ENCODE measurements at regions not wholly inside any gene's neighbourhood (a gene's known extent, or its start where the extent isn't known, plus 50 kb on each side); places are given as distances from the start of the nearest gene placed in this dataset.

- Histone ChIP-seq H3K27ac (replicated peaks in 1 of 4) (no peak overlapping the region), H3K36me3 (no peaks in the 10 kb centered on the region), H3K27me3 (peaks cover 0 to 12% (median 0%) of the 10 kb centered on the region in 4 donors), H3K9me3 (no peaks in the 10 kb centered on the region), H3K4me3 (no peak overlapping the region), H3K4me1 (no peaks in the 10 kb centered on the region)
- intact Hi-C loops (cut with DNase I), result no loop called here
- DNase-seq (ENCODE audit: extremely low spot score), result no peak
- 58% methylated on average over 6 of the region's 6 CpGs for WGBS
- no peak for TF ChIP-seq POLR2A (IDR thresholded peaks at IDR 0.05; ENCODE audit: low read depth)
- TF ChIP-seq, protein P1, sequence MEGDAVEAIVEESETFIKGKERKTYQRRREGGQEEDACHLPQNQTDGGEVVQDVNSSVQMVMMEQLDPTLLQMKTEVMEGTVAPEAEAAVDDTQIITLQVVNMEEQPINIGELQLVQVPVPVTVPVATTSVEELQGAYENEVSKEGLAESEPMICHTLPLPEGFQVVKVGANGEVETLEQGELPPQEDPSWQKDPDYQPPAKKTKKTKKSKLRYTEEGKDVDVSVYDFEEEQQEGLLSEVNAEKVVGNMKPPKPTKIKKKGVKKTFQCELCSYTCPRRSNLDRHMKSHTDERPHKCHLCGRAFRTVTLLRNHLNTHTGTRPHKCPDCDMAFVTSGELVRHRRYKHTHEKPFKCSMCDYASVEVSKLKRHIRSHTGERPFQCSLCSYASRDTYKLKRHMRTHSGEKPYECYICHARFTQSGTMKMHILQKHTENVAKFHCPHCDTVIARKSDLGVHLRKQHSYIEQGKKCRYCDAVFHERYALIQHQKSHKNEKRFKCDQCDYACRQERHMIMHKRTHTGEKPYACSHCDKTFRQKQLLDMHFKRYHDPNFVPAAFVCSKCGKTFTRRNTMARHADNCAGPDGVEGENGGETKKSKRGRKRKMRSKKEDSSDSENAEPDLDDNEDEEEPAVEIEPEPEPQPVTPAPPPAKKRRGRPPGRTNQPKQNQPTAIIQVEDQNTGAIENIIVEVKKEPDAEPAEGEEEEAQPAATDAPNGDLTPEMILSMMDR (IDR thresholded peaks at IDR 0.05), result no peak
- no peak for TF ChIP-seq POLR2AphosphoS5 (IDR thresholded peaks at IDR 0.05)
- no peak for TF ChIP-seq EP300 (IDR thresholded peaks at IDR 0.05)
Measured at GRCh38 chr16:51666821-51667220, 515.8 kb upstream of the SALL1 start.

GRCh38 chr16:51666074-51666473 is 515.0 kb upstream of the SALL1 start:
- Histone ChIP-seq H3K4me3 (no peak overlapping the region), H3K9me3 (no peaks in the 10 kb centered on the region), H3K36me3 (no peaks in the 10 kb centered on the region), H3K4me1 (no peaks in the 10 kb centered on the region), H3K27me3 (peaks cover 0 to 12% (median 0%) of the 10 kb centered on the region in 4 donors), H3K27ac (replicated peaks in 1 of 4) (no peak overlapping the region)
- intact Hi-C loops (cut with DNase I), result no loop called here
- TF ChIP-seq, protein P1 (IDR thresholded peaks at IDR 0.05), result no peak
- TF ChIP-seq POLR2A (IDR thresholded peaks at IDR 0.05; ENCODE audit: low read depth) (no peak), POLR2AphosphoS5 (IDR thresholded peaks at IDR 0.05) (no peak), EP300 (IDR thresholded peaks at IDR 0.05) (no peak)
- DNase-seq (ENCODE audit: extremely low spot score), result no peak
- WGBS, result 71% methylated on average over 6 of the region's 6 CpGs

DNA sequence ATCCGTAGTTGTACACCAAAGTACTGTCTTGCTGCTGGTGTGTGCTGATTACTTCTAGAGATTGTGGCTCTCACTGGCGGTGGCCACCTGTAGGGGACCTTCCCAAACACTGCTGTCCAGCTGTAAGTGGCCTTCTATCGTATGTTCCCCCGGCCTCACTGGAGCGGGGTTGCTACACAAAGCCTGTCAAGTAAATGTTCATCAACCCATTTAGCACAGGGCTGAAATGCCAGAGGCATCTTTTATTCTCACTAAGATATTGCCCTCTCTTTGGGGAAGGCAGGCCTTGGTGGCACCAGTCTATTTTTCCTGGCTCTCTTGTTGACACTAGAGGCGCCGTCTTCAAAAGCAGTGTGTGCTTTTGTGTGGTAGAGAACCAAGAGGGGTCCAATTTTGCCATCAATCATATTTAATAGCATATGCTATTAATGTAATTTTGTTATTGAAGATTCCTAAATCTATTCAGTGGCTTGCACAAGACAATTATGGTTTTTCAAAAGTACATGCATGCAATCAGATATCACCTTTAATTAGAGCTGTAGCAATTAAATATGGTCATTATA is 514.4 kb upstream of the SALL1 start:
- intact Hi-C loops (cut with DNase I), result no loop called here

GRCh38 chr16:51658531-51658930 is 507.5 kb upstream of the SALL1 start:
- Histone ChIP-seq H3K27me3 (no peaks in the 10 kb centered on the region), H3K27ac (replicated peaks in 1 of 4) (no peak overlapping the region), H3K4me3 (no peak overlapping the region), H3K36me3 (no peaks in the 10 kb centered on the region), H3K4me1 (no peaks in the 10 kb centered on the region), H3K9me3 (no peaks in the 10 kb centered on the region)
- intact Hi-C loops (cut with DNase I), result no loop called here
- TF ChIP-seq, protein P1 (IDR thresholded peaks at IDR 0.05), result no peak
- TF ChIP-seq POLR2A (IDR thresholded peaks at IDR 0.05; ENCODE audit: low read depth) (no peak), EP300 (IDR thresholded peaks at IDR 0.05) (no peak), POLR2AphosphoS5 (IDR thresholded peaks at IDR 0.05) (no peak)
- no peak for DNase-seq (ENCODE audit: extremely low spot score)
- WGBS, result 82% methylated on average over 8 of the region's 8 CpGs

More for the DNA sequence above, 514.4 kb upstream of the SALL1 start:
- Histone ChIP-seq H3K27me3 (peaks cover 0 to 12% (median 0%) of the 10 kb centered on the region in 4 donors), H3K36me3 (no peaks in the 10 kb centered on the region), H3K27ac (replicated peaks in 1 of 4) (no peak overlapping the region), H3K4me1 (no peaks in the 10 kb centered on the region), H3K9me3 (no peaks in the 10 kb centered on the region), H3K4me3 (no peak overlapping the region)
- WGBS, result 73% methylated on average over 7 of the region's 7 CpGs
- DNase-seq (ENCODE audit: extremely low spot score), result no peak
- TF ChIP-seq POLR2A (IDR thresholded peaks at IDR 0.05; ENCODE audit: low read depth) (no peak), EP300 (IDR thresholded peaks at IDR 0.05) (no peak), POLR2AphosphoS5 (IDR thresholded peaks at IDR 0.05) (no peak)
- TF ChIP-seq, protein P1 (IDR thresholded peaks at IDR 0.05), result no peak

DNA sequence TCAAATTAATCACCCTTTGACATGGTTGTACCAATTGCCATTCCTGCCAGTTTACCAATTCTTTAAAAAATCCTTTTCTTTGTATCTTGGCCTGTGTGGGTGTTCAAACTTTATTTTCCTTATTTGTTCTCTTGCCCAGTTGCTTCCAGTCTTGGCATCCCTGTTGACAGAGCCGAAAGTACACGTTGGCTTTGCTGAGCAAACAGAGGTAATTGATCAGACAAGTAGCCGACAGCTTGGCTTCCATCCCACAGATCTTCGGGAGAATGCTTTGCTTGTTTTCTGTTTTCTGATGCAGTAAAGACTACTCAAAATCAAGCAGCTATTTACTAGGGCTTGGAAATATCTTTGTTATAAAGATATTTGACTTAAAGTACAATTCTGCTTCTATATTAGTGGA is 506.8 kb upstream of the SALL1 start:
- TF ChIP-seq POLR2A (IDR thresholded peaks at IDR 0.05; ENCODE audit: low read depth), result no peak
- no peak for TF ChIP-seq POLR2AphosphoS5 (IDR thresholded peaks at IDR 0.05)
- TF ChIP-seq, protein P1 (IDR thresholded peaks at IDR 0.05), result no peak
- no peak for TF ChIP-seq EP300 (IDR thresholded peaks at IDR 0.05)
- no peak overlapping the region for H3K27ac ChIP-seq (replicated peaks in 1 of 4)
- H3K4me1 ChIP-seq, result no peaks in the 10 kb centered on the region
- H3K36me3 ChIP-seq, result no peaks in the 10 kb centered on the region
- DNase-seq (ENCODE audit: extremely low spot score), result no peak
- intact Hi-C loops (cut with DNase I), result no loop called here
- WGBS, result 23% methylated on average over 4 of the region's 4 CpGs
- no peak overlapping the region for H3K4me3 ChIP-seq
- no peaks in the 10 kb centered on the region for H3K27me3 ChIP-seq
- H3K9me3 ChIP-seq, result no peaks in the 10 kb centered on the region
